ENCODE measurements at regions not wholly inside any gene's neighbourhood (a gene's known extent, or its start where the extent isn't known, plus 50 kb on each side); places are given as distances from the start of the nearest gene placed in this dataset.

GRCh38 chr14:65238456-65238855, 136.1 kb upstream of the MAX start (continued):
- TF ChIP-seq, protein P1, sequence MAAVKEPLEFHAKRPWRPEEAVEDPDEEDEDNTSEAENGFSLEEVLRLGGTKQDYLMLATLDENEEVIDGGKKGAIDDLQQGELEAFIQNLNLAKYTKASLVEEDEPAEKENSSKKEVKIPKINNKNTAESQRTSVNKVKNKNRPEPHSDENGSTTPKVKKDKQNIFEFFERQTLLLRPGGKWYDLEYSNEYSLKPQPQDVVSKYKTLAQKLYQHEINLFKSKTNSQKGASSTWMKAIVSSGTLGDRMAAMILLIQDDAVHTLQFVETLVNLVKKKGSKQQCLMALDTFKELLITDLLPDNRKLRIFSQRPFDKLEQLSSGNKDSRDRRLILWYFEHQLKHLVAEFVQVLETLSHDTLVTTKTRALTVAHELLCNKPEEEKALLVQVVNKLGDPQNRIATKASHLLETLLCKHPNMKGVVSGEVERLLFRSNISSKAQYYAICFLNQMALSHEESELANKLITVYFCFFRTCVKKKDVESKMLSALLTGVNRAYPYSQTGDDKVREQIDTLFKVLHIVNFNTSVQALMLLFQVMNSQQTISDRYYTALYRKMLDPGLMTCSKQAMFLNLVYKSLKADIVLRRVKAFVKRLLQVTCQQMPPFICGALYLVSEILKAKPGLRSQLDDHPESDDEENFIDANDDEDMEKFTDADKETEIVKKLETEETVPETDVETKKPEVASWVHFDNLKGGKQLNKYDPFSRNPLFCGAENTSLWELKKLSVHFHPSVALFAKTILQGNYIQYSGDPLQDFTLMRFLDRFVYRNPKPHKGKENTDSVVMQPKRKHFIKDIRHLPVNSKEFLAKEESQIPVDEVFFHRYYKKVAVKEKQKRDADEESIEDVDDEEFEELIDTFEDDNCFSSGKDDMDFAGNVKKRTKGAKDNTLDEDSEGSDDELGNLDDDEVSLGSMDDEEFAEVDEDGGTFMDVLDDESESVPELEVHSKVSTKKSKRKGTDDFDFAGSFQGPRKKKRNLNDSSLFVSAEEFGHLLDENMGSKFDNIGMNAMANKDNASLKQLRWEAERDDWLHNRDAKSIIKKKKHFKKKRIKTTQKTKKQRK (IDR thresholded peaks at IDR 0.05; ENCODE audit: low read length) = no peak
- TF ChIP-seq, protein P2, sequence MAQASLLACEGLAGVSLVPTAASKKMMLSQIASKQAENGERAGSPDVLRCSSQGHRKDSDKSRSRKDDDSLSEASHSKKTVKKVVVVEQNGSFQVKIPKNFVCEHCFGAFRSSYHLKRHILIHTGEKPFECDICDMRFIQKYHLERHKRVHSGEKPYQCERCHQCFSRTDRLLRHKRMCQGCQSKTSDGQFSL (CRISPR knock-in tag; IDR thresholded peaks at IDR 0.05) = no peak
- TF ChIP-seq HDAC6 (IDR thresholded peaks at IDR 0.05; ENCODE audit: low read depth, low read length) (no peak), ZNF431 (CRISPR knock-in tag; IDR thresholded peaks at IDR 0.05; ENCODE audit: borderline replicate concordance, low read depth) (no peak), ZNF230 (CRISPR knock-in tag; IDR thresholded peaks at IDR 0.05) (no peak), ZNF24 (IDR thresholded peaks at IDR 0.05) (no peak), SNAPC2 (CRISPR knock-in tag; IDR thresholded peaks at IDR 0.05) (no peak), RAD21 (CRISPR knock-in tag; IDR thresholded peaks at IDR 0.05) (no peak), TEAD2 (CRISPR knock-in tag; IDR thresholded peaks at IDR 0.05) (no peak), ZMYM4 (CRISPR knock-in tag; IDR thresholded peaks at IDR 0.05) (no peak), ETV5 (CRISPR knock-in tag; IDR thresholded peaks at IDR 0.05; ENCODE audit: borderline replicate concordance) (0 out of 2 replicates have a peak, but pooled peaks have one; percentile 7), ZNF343 (CRISPR knock-in tag; IDR thresholded peaks at IDR 0.05) (no peak), HNRNPUL1 (IDR thresholded peaks at IDR 0.05; ENCODE audit: low read depth, low read length) (no peak), GATA4 (IDR thresholded peaks at IDR 0.05; ENCODE audit: borderline replicate concordance, low read depth) (no peak), ZC3H4 (CRISPR knock-in tag; IDR thresholded peaks at IDR 0.05; ENCODE audit: borderline replicate concordance) (no peak), HNRNPK (IDR thresholded peaks at IDR 0.05; ENCODE audit: low read depth, low read length, poor library complexity, severe bottlenecking) (no peak), SETDB1 (CRISPR knock-in tag; IDR thresholded peaks at IDR 0.05; ENCODE audit: borderline replicate concordance) (no peak), ZNF382 (CRISPR knock-in tag; IDR thresholded peaks at IDR 0.05; ENCODE audit: borderline replicate concordance) (no peak), ZNF776 (CRISPR knock-in tag; IDR thresholded peaks at IDR 0.05) (no peak), MIER3 (CRISPR knock-in tag; IDR thresholded peaks at IDR 0.05; ENCODE audit: borderline replicate concordance) (no peak), ZNF335 (CRISPR knock-in tag; IDR thresholded peaks at IDR 0.05) (no peak), ZFAT (CRISPR knock-in tag; conservative IDR thresholded peaks at IDR 0.05) (no peak), ZBTB20 (CRISPR knock-in tag; IDR thresholded peaks at IDR 0.05; ENCODE audit: borderline replicate concordance, low read depth) (no peak), ZSCAN30 (CRISPR knock-in tag; IDR thresholded peaks at IDR 0.05) (no peak), MYC (CRISPR knock-in tag; IDR thresholded peaks at IDR 0.05; ENCODE audit: borderline replicate concordance) (no peak)
- TF ChIP-seq, protein P3, sequence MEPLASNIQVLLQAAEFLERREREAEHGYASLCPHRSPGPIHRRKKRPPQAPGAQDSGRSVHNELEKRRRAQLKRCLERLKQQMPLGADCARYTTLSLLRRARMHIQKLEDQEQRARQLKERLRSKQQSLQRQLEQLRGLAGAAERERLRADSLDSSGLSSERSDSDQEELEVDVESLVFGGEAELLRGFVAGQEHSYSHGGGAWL (CRISPR knock-in tag; IDR thresholded peaks at IDR 0.05) = no peak
- TF ChIP-seq, protein P4, sequence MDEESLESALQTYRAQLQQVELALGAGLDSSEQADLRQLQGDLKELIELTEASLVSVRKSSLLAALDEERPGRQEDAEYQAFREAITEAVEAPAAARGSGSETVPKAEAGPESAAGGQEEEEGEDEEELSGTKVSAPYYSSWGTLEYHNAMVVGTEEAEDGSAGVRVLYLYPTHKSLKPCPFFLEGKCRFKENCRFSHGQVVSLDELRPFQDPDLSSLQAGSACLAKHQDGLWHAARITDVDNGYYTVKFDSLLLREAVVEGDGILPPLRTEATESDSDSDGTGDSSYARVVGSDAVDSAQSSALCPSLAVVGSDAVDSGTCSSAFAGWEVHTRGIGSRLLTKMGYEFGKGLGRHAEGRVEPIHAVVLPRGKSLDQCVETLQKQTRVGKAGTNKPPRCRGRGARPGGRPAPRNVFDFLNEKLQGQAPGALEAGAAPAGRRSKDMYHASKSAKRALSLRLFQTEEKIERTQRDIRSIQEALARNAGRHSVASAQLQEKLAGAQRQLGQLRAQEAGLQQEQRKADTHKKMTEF (CRISPR knock-in tag; IDR thresholded peaks at IDR 0.05) = no peak
- TF ChIP-seq, protein P5, sequence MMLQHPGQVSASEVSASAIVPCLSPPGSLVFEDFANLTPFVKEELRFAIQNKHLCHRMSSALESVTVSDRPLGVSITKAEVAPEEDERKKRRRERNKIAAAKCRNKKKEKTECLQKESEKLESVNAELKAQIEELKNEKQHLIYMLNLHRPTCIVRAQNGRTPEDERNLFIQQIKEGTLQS (CRISPR knock-in tag; IDR thresholded peaks at IDR 0.05) = peak; percentile 77
